B cell (primary cell): ENCODE measurements at regions not wholly inside any gene's neighbourhood (a gene's known extent, or its start where the extent isn't known, plus 50 kb on each side); places are given as distances from the start of the nearest gene placed in this dataset.

Source experiments
- ATAC-seq: fragments of 200-7000 bp; cut with Tn5 transposase; one replicate; pipeline ENCODE4 v1.10.0; 2021; ENCODE audit warnings: low read depth, mild to moderate bottlenecking, moderate number of reproducible peaks, moderate library complexity
- CTCF ChIA-PET: fragments of 350-600 bp; sonication (Branson Sonifier 250); formaldehyde crosslinking; loops from one replicate; lab custom pipeline; 2021; ENCODE audit warnings: antibody characterized with exemption, inconsistent platforms; lab: Charles Lee
- POLR2A ChIA-PET: fragments of 350-600 bp; sonication (Branson Sonifier 250); formaldehyde crosslinking; loops from one replicate; lab custom pipeline; 2021; ENCODE audit warnings: antibody characterized with exemption; lab: Charles Lee
- DNase-seq: peaks from one replicate; pipeline ENCODE4 v3.0.0; 2013
- H2AFZ ChIP-seq: 2 replicates; pipeline ENCODE4 v1.6.1; 2012; ENCODE audit warnings: mild to moderate bottlenecking, low read depth, low read length; ENCODE audit not compliant: insufficient read depth, poor library complexity, severe bottlenecking
- H3K27ac ChIP-seq, 2 donors: 1 replicate in 1 of 2; 2 replicates in 1 of 2; pipeline ENCODE4 v1.5.1; 2012 to 2013; ENCODE audit warnings: low read length in 2 of 2, mild to moderate bottlenecking in 2 of 2, moderate library complexity in 1 of 2
- H3K27me3 ChIP-seq, 4 experiments: fragments of 200-600 bp in 1 of 4; sonication (generic) in 1 of 4; replicated peaks in 1 of 4; 1 replicate in 2 of 4; 2 replicates in 2 of 4; pipeline versions ENCODE4 v1.6.1 to v1.7.0; 2013 to 2016; ENCODE audit warnings: low read length in 3 of 4, mild to moderate bottlenecking in 2 of 4, mixed read lengths in 1 of 4, moderate library complexity in 1 of 4; ENCODE audit not compliant: insufficient read depth in 4 of 4, control insufficient read depth in 3 of 4; ENCODE audit errors: control extremely low read depth in 1 of 4
- H3K36me3 ChIP-seq, 2 experiments: replicated peaks in 1 of 2; 1 replicate in 1 of 2; 2 replicates in 1 of 2; pipeline versions ENCODE4 v1.6.1 to v1.7.1; 2013; ENCODE audit warnings: low read length in 1 of 2; ENCODE audit not compliant: insufficient read depth in 2 of 2, control insufficient read depth in 1 of 2; ENCODE audit errors: control extremely low read depth in 1 of 2, extremely low read depth in 1 of 2
- H3K4me1 ChIP-seq, 2 donors: fragments of 200-600 bp in 1 of 2; sonication (generic) in 1 of 2; 1 replicate in 1 of 2; 2 replicates in 1 of 2; pipeline versions ENCODE4 v1.5.1 to v1.6.1; 2013 to 2017; ENCODE audit warnings: low read length in 2 of 2; ENCODE audit not compliant: control insufficient read depth in 2 of 2, insufficient read depth in 2 of 2
- H3K4me2 ChIP-seq: replicated peaks from 2 replicates; pipeline ENCODE3; 2012; ENCODE audit warnings: mild to moderate bottlenecking, low read depth, low read length; ENCODE audit not compliant: poor library complexity, severe bottlenecking
- H3K4me3 ChIP-seq, 5 experiments: fragments of 200-600 bp in 1 of 5; sonication (generic) in 1 of 5; 1 replicate in 3 of 5; 2 replicates in 2 of 5; pipeline versions ENCODE4 v1.5.1 to v1.7.0; 2011 to 2016; ENCODE audit warnings: low read length in 4 of 5, mild to moderate bottlenecking in 4 of 5, low read depth in 2 of 5, control low read depth in 1 of 5, moderate library complexity in 1 of 5; ENCODE audit not compliant: insufficient read depth in 1 of 5; ENCODE audit errors: control extremely low read depth in 1 of 5, extremely low read depth in 1 of 5
- H3K79me2 ChIP-seq: fragments of 200-600 bp; sonication (generic); one replicate; pipeline ENCODE4 v1.6.0; 2016; ENCODE audit warnings: low read length; ENCODE audit not compliant: control insufficient read depth, insufficient read depth
- H3K9ac ChIP-seq: fragments of 200-600 bp; sonication (generic); 2 replicates; pipeline ENCODE4 v1.6.1; 2017; ENCODE audit warnings: mild to moderate bottlenecking, low read length, moderate library complexity
- H3K9me3 ChIP-seq, 3 donors: one replicate each; pipeline versions ENCODE4 v1.6.1 to v1.7.1; 2013; ENCODE audit warnings: low read length in 2 of 3; ENCODE audit not compliant: control insufficient read depth in 2 of 3, insufficient read depth in 1 of 3; ENCODE audit errors: control extremely low read depth in 1 of 3
- H4K20me1 ChIP-seq: 2 replicates; pipeline ENCODE4 v1.6.0; 2012; ENCODE audit warnings: mild to moderate bottlenecking, low read length; ENCODE audit not compliant: insufficient read depth, control insufficient read depth, poor library complexity, severe bottlenecking
- H3K27ac Mint-ChIP-seq: one replicate; pipeline ENCODE4 v1.8.0; 2021; ENCODE audit warnings: mixed read lengths
- H3K27me3 Mint-ChIP-seq: one replicate; pipeline ENCODE4 v1.8.0; 2021; ENCODE audit warnings: mixed read lengths
- H3K4me1 Mint-ChIP-seq: one replicate; pipeline ENCODE4 v1.8.0; 2021; ENCODE audit warnings: mixed read lengths
- H3K4me3 Mint-ChIP-seq: one replicate; pipeline ENCODE4 v1.8.0; 2021; ENCODE audit warnings: mixed read lengths
- H3K9me3 Mint-ChIP-seq: one replicate; pipeline ENCODE4 v1.8.0; 2022; ENCODE audit warnings: mixed read lengths; ENCODE audit not compliant: insufficient read depth
- CTCF ChIP-seq: fragments of 200-600 bp; IDR thresholded peaks from one replicate; pipeline ENCODE4 v1.8.0; 2022; ENCODE audit warnings: antibody characterized with exemption, mild to moderate bottlenecking
- EZH2 ChIP-seq: IDR thresholded peaks from 2 replicates; pipeline ENCODE4 v1.6.1; 2012; ENCODE audit warnings: borderline replicate concordance, low read depth, mild to moderate bottlenecking, moderate library complexity, low read length; ENCODE audit not compliant: insufficient read depth, poor library complexity, severe bottlenecking
- WGBS: methylation state at CpG from one replicate; pipeline ENCODE4 v1.1.5; 2013; ENCODE audit warnings: missing lambda C conversion rate; ENCODE audit not compliant: insufficient coverage; 5-methylcytosine and 5-hydroxymethylcytosine counted together
- intact Hi-C: fragments of 100-400 bp; cut with micrococcal nuclease; formaldehyde crosslinking; loops from one replicate; pipeline ENCODE4 v1.10.0; 2022

- H3K4me2 ChIP-seq, result no peak overlapping the region
These were observed 386.7 kb upstream of the ATP5MC3 start for GRCh38 chr2:175568109-175568730.

More at GRCh38 chr2:175568109-175568730, 386.7 kb upstream of the ATP5MC3 start:
- ChIA-PET POLR2A (no interaction called here), CTCF (no interaction called here)
- Histone ChIP-seq H3K4me1 (no peaks in the 10 kb centered on the region), H3K36me3 (no peaks in the 10 kb centered on the region), H3K27ac (no peak overlapping the region), H2AFZ (no peak overlapping the region), H3K27me3 (no peaks in the 10 kb centered on the region), H4K20me1 (no peaks in the 10 kb centered on the region), H3K9me3 (no peaks in the 10 kb centered on the region), H3K79me2 (no peaks in the 10 kb centered on the region), H3K4me3 (no peak overlapping the region), H3K9ac (no peak overlapping the region)
- Mint-ChIP-seq H3K9me3 (no peaks in the 10 kb centered on the region), H3K27ac (no peak overlapping the region), H3K4me3 (no peak overlapping the region), H3K27me3 (no peaks in the 10 kb centered on the region), H3K4me1 (no peaks in the 10 kb centered on the region)
- DNase-seq (no peak), ATAC-seq (no peak)
- WGBS, result 92% methylated on average over 9 of the region's 9 CpGs
- no peak for TF ChIP-seq CTCF
- no peak for TF ChIP-seq EZH2
- intact Hi-C loops, result no loop called here
